TTC549 (cell line): ENCODE measurements at regions not wholly inside any gene's neighbourhood (a gene's known extent, or its start where the extent isn't known, plus 50 kb on each side); places are given as distances from the start of the nearest gene placed in this dataset.

Experiments
- FAIRE-seq: peaks from 2 replicates; lab custom pipeline; 2012; peaks lifted over from hg19 to GRCh38; lab: Jason Lieb, UNC

GRCh38 chr4:13248621-13249298 is 235.4 kb downstream of the RAB28 start:
- no peak for FAIRE-seq

GRCh38 chr4:13246107-13246506 is 238.0 kb downstream of the RAB28 start:
- no peak for FAIRE-seq

DNA sequence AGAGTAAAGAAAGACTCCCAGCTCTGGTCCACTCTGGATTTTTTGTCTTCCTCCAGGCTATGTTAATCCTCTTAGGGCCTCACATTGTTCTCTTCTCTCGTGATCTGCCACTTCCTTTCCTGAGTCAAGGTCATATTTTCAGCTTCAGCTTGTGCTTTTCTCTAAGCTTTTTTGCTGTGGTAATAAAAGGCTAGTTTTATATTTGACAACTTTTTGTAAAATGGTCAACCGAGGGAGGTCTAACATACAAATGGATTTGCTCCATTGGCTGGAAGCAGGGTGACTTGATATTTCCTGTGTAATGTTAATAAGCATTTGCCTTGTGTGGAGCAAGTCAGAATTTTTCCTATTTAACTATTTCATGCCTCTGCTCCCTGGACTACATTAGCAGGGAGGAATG is 239.7 kb downstream of the RAB28 start:
- no peak for FAIRE-seq

DNA sequence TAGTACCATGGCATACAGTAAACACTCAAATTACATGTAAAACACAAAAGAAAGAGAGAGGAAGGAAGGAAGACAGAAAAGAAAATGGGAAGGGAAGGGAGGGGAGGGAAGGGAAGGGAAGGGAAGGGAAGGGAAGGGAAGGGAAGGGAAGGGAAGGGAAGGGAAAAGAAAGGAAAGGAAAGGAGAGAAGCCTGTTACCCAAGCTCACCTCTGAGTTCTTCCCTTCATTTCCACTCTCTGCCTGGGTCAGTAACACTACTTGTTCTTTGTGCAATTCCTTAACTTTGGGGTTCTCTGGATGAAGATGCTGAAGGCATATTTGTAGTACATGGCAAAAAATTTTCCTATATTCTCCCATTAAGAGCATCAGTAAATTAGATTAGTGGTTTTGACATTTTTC is 241.0 kb downstream of the RAB28 start:
- no peak for FAIRE-seq

- no peak for FAIRE-seq
These were observed 244.1 kb downstream of the RAB28 start for GRCh38 chr4:13240066-13240465.

- no peak for FAIRE-seq
These were observed 245.2 kb downstream of the RAB28 start for GRCh38 chr4:13238936-13239335.

DNA sequence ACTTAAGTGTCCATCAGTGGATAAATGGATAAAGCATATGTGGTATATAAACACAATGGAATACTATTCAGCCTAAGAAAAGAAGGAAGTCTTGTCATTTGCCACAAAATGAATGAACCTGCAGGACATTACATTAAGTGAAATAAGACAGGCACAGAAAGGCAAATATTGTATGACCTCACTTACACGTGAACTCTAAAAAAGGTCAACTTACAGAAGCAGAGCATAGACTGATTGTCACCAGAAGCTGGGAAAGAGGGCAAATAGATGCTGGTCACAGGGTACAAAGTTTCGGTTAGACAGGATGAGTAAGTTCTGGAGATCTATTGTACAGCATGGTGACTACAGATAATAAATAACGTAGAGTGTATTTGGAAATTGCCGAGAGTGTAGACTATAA is 247.7 kb downstream of the RAB28 start:
- no peak for FAIRE-seq

DNA sequence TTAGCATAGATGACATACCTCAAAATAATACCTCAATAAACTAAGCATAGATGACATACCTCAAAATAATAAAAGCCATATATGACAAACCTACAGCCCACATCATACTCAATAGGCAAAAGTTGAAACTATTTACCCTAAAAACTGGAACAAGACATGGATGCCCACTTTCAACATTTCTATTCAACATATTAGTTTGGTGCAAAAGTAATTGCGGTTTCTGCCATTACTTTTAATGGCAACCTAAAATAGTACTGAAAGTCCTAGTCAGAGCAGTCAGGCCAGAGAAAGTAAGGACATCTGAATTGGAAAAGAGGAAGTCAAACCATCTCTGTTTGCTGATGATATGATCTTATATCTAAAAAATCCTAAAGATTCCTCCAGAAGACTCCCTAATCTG is 250.4 kb downstream of the RAB28 start:
- no peak for FAIRE-seq

DNA sequence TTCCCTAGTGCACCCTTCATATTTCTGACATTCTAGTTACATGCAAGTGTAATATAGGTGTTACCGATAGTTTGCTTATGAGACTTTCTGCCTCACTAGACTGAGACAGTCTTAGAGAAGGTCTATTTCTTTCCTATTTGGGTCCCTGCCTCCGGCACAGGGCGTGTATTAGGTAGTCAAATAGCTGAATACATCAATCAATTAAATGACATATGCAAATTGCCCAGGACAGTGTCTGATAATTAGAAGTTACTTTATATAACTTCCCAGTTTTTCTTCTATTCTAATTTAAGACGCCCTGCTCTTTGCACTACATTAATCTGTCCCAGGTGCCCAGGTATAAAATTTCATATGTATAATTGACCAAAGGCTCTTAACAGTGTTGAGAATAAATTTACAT is 264.2 kb downstream of the RAB28 start:
- no peak for FAIRE-seq

- no peak for FAIRE-seq
These were observed 265.7 kb downstream of the RAB28 start for GRCh38 chr4:13218326-13218958.

GRCh38 chr4:13215560-13215959 is 268.6 kb downstream of the RAB28 start:
- no peak for FAIRE-seq

GRCh38 chr4:13212936-13213335 is 271.2 kb downstream of the RAB28 start:
- no peak for FAIRE-seq

GRCh38 chr4:13209600-13209999 is 274.5 kb downstream of the RAB28 start:
- no peak for FAIRE-seq

GRCh38 chr4:13208558-13209193 is 275.5 kb downstream of the RAB28 start:
- no peak for FAIRE-seq

DNA sequence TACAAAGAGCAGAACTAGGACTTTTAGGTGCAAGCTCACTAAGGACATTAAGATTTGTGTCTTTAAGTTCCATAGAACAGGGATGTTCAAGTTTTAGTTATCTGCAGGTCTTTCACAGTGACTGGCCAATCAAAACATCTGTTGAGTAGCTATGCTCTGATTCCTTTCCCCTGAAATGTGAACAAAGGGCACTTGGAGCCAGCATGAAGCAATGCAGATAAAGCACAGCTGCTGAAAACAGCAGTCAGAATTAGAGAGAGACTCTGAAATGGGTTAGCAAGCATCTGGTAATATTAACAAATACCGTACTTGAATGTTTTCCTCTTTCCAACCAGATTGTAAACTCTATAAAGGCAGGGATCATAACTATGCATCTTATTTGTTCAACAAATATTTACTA is 276.9 kb downstream of the RAB28 start:
- FAIRE-seq, result no peak

DNA sequence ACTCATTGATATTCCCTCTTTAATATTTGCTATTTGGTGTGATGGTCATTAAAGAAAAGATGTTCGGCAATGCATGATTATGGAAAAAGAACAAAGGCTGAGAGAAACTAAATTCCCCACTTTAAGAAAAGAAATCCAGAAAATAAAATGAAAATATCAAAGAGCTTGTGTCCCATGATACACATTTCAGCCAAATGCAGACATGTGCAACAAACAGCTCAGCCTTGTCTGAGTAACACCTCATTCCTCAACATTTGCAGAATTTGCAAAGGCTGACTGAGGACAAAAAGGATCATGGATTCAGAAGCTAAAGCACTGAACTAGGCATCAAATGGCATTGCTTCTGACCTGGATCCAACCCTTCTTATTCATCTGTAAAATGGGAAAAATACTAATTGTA is 281.0 kb downstream of the RAB28 start:
- FAIRE-seq, result no peak

- no peak for FAIRE-seq
These were observed 281.4 kb downstream of the RAB28 start for GRCh38 chr4:13202701-13203100.

DNA sequence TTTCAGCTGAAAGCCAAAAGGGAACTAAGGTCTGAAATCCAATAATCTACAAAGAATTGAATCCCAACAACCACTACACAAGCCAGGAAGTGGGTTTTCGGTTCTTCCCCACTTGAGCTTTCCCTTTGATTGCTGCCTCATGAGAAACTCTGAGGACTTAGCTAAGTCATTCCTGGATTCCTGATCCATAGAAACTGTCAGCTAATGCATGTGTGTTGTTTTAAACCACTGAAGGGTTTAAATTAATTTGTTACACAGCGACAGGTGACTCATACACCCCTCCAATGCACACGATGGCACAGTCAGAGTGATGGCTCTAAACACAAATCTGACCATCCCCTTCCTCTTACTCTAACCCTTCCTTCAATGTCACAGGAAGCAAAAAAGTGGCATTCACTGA is 282.9 kb downstream of the RAB28 start:
- no peak for FAIRE-seq

DNA sequence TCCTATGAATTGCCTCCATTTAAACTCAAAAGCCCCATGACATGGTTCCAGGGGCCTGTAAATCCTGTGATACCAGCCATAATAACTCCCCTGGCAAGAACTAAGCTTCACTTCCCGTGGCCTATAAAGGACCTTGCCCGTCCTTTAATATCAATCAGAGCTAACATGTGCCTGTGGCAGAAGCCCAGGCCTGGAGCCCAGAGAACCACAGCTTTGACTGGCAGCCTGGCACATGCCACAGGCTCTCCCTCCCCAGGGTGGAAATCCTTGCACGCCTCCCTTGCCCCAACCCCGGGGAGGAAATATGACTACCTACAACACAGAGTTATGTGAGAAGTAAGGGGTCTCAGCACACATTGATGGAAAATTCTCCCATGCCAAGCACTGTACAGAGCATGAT is 287.4 kb downstream of the RAB28 start:
- no peak for FAIRE-seq

DNA sequence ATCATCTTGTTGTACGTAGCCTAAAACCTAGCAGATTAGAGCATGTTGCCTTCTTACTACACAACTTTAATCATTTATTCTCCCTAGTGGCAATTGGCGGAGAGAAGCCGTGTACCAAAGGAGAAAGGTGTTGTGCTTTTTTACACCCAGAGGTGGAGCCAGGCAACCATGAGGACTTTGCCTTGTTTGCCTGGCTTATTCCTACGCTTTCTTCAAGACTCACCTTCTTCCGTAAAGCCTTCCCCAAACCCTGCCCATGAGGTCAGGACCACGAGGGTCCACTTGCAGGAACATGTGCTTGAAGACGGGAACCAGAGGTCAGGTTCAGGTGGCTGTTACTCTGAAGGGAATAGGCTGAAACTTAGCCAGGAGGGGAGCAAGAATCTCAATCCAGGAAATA is 290.5 kb downstream of the RAB28 start:
- no peak for FAIRE-seq

GRCh38 chr4:13190093-13190721 is 293.9 kb downstream of the RAB28 start:
- no peak for FAIRE-seq

DNA sequence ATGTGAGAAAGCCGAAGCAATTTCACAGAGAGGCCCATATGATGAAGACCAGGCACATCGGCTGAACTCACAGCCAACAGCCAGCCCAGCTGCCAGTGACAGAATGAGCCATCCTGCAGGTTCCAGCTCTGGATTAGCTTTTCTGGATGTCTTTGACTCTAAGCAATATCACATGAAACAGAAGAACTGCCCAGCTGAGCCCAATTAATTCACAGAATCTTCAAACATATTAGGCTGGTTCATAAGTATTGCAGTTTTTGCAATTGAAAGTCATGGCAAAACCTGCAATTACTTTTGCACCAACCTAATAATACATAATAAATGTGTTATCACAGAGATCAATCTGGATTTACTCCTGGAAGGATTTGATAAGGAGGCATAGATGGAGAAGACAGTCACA is 299.9 kb downstream of the RAB28 start:
- FAIRE-seq, result no peak

DNA sequence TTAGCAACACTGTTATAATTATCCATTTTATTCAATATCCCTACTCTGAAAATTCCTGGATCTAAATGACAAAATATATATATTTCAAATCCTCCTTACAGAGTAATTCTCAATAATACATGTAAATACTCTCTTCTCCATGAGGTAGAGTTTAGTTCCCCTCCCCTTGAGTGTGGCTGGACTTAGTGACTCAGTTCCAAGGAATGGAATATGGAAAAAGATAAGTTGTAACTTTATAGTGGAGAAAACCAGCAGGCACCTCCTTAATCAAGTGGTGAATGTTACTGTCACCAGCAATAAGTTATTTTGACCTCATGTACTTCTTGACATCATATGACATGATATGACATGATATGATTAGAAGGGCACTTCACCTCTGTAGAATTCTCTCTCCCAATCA is 302.0 kb downstream of the RAB28 start:
- FAIRE-seq, result no peak
